GM19372 (cell line): ENCODE measurements at regions not wholly inside any gene's neighbourhood (a gene's known extent, or its start where the extent isn't known, plus 50 kb on each side); places are given as distances from the start of the nearest gene placed in this dataset.

ENCODE experiments used
- ATAC-seq: cut with Tn5 transposase; IDR thresholded peaks from one replicate; pipeline ENCODE4 v1.9.1; 2021; ENCODE audit warnings: mild to moderate bottlenecking, low read depth, moderate library complexity; ENCODE audit not compliant: unreplicated experiment

DNA sequence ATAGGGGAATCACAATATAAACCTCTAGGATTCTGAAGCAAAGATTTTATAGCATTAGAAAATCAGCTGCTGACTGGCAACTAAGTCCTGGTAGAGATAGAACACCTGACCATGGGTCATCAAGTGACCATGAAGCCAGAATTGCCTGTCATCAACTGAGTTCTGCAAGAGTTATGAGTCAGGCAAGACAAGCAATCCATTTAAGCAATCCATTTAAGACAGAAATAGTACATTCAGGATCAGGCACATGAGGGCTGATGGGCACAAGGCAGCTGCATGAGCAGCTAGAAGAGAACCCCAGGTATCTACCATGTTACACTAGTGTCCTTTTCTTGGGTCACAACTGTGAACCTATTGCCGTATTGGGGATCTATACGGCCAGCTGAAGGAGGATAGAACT, 98.9 kb downstream of the SPRY1 start:
- no peak for ATAC-seq

GRCh38 chr4:123496421-123496820, 99.8 kb downstream of the SPRY1 start:
- ATAC-seq: no peak

DNA sequence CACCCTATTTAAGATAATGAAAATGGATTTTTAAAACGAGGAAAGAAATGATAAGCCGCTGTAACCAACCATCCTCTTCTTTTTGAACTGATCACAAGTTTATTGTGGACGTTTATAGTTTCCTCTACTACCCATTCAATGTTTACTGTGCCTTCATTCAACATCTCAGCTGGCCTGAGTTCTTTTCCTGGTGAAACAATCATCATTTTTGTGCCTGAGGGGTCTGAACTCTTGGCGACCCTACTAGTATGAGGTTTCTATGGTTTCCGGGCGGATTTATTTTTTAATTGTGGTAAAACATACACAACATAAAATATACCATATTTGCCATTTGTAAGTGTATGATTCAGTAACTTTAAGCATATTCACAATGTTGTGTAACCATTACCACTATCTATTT, 100.7 kb downstream of the SPRY1 start:
- no peak for ATAC-seq

DNA sequence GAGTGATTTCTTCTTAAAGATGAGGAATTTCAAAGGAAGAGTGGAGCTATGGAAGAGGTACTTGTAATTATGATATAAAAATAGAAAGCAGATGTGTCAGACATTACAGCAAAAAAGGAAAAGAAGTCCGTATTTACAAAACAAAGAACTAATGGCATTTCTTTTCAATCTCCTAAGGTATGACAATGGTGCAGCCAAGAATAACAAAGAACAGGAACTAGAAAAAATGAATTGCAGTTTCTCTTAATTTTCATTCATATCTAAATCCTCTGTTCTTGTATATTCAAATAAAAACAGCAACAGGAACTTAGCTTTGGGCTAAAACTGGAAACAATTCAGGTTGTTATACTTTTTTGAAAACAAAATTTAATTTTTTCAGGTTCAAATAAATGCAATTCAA, 105.1 kb downstream of the SPRY1 start:
- ATAC-seq: no peak

DNA sequence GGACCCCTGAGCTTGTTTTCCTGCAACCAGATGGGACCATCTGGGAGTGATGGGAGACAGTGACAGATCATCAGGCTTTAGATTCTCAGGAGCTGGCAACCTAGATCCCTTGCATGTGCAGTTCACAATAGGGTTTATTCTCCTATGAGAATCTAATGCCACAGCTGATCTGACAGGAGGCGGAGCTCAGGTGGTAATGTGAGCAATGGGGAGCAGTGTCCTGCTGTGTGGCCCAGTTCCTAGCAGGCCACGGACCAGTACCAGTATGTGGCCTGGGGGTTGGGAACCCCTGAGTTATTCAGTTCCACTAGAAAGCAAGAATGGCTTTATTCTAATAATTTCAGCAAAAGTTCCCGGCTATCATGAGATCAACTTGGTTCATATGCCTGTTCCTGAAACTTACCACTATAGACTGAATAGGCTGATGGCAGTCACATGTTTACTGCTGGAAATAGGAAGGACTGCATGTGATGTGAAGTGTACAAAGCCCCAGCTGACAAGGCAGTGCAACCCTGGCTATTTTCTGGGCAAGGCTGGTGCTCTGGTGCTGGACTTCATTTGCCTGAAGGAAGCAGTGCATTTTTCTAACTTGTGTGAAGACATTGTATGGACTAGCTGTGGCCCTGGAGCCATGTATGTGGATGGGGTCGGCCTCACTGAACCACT, 107.2 kb downstream of the SPRY1 start:
- ATAC-seq: no peak

GRCh38 chr4:123505095-123506010, 108.8 kb downstream of the SPRY1 start:
- peak; percentile 66 for ATAC-seq

GRCh38 chr4:123506011-123506695, 109.6 kb downstream of the SPRY1 start:
- ATAC-seq: no peak

- no peak for ATAC-seq
Measured at GRCh38 chr4:123507376-123507775, 110.8 kb downstream of the SPRY1 start.

GRCh38 chr4:123510221-123510620, 113.6 kb downstream of the SPRY1 start:
- no peak for ATAC-seq

DNA sequence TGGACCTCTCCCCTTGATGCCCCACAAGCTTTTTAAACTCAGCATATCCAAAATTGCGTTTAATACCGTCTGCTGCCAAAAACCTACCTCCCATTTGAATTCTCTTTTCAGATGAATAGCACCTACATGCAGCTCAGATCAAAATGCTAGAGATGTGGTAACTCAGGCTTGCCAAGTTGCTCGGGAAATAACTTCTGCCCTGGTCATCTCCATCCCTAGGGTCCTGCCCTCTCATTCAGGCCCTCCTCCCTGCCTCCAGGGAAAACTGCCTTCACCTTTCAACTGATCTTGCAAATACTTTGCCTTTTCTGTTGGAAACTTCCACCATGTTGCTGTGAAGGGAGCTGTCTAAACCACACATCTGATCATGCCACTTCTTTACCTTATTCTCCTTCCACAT, 114.1 kb downstream of the SPRY1 start:
- no peak for ATAC-seq

DNA sequence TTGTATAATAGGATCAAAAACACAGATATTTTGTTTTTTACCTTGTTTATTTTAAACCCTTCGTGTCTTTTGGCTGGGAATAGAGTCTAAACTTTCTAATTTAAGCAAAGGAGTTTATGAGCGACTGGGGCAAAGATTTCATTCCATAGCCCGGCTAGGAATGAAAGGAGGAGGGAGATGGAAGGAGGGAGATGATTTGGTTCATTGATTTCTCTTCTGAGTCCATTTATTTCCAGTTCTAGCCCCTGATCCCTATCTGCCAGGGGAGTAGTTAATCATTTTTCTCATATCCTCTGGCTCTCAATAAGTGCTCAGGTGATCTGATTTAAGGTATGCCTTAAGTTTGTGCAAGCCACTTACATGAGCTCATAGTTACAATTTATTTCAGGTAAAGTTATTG, 120.0 kb downstream of the SPRY1 start:
- ATAC-seq: no peak

- no peak for ATAC-seq
Measured at GRCh38 chr4:123517176-123517575, 120.6 kb downstream of the SPRY1 start.

DNA sequence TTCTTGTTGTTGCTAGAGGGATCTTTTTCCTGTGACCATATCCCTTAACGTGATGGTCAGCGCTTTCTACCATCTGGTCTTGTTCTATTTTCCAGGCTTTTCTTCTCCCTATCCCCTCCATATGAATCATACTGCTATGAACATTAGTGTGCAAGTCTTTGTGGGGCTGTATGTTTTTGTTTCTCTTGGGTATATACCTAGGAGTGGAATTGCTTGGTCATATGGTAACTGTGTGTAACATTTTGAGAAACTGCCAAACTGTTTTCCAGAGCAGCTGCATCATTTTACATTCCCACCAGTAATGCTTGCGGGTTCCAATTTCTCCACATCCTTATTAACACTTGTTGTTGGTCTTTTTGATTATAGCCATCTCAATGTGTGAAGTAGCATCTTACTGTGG, 121.4 kb downstream of the SPRY1 start:
- no peak for ATAC-seq

- no peak for ATAC-seq
Measured at GRCh38 chr4:123520325-123520724, 123.7 kb downstream of the SPRY1 start.

- no peak for ATAC-seq
Measured at GRCh38 chr4:123522081-123522480, 125.5 kb downstream of the SPRY1 start.

DNA sequence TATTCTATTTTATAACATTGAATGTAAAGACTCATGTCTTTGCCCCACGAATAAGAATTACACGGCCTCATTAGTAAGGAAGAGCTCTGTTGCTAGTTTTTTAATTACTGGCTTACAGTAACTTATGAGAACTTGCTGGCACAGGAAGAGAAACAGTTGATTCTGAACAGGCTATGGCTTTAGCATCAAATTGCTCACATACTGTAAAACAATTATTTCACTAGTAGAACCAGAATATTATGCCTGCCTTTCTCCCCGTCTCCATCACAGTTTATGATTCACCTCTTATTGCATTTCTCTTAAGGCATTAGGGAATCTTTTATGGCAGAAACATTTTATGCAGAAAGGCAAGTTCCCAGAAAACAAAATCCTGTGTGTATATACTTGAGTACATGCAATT, 126.1 kb downstream of the SPRY1 start:
- no peak for ATAC-seq

GRCh38 chr4:123524958-123525628, 128.5 kb downstream of the SPRY1 start:
- no peak for ATAC-seq

GRCh38 chr4:123526511-123526910, 129.9 kb downstream of the SPRY1 start:
- ATAC-seq: no peak

DNA sequence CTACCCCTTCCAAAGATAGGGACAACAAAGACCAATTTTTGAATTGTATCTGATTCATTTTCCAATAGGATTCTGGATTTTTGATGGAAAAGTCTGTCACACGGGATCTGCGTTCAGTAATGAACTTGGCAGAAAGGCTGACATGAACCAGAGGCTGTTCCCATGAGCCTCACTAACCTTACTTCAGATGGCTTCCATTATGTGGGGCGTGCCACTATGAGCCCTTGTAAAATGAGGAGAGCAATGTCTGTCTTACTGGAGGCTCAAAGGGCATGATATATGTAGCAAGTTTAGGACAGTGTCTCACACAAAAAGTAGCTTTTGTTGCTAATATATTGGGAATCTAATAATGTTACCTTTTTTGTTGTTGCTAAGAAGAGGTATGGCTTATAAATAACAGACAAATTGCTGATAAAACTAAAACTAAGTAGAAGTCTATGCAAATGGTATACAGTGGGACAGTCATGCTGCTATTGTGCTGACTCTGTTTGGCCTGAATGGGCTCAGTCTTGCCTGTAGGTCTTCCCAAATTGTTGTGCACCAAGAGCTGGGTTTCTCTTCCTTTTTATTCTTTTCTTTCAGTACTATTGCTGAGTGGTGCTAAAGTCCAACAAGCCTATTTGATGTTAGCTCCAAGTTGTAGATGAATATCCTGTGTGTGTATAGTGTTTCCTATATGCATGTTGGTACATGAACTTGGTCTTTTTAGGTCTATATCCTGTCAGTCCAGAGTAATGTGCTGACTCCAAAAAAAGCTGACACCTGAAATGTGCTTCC, 132.1 kb downstream of the SPRY1 start:
- ATAC-seq: no peak

DNA sequence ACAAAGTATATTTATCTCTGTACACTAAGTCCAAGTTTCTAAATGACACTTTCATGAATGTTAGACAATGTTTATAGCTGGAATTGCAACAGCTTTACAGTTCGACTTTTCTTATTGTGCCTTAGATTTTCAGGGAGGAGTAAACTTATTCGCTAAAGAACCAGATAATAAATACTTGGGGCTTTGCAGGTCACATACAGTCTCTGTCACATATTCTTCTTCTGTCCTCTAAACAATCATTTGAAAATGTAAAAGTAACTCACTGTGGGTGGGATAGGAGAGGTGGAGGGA, 132.6 kb downstream of the SPRY1 start:
- ATAC-seq: no peak
